ENCODE measurements at regions not wholly inside any gene's neighbourhood (a gene's known extent, or its start where the extent isn't known, plus 50 kb on each side); places are given as distances from the start of the nearest gene placed in this dataset.

- H3K4me3 ChIP-seq = no peak overlapping the region
- no peaks in the 10 kb centered on the region for H3K36me3 ChIP-seq
- no peak for TF ChIP-seq CTCF (IDR thresholded peaks at IDR 0.05)
- DNase-seq = no peak
- no peaks in the 10 kb centered on the region for H3K27me3 ChIP-seq
- H3K4me1 ChIP-seq = no peaks in the 10 kb centered on the region
- peaks cover 0 to 11% (median 0%) of the 10 kb centered on the region in 11 donors for H3K9me3 ChIP-seq
- no peak overlapping the region for H3K27ac ChIP-seq
- ATAC-seq = no peak
- intact Hi-C loops (cut with DNase I) = no loop called here
Measured at GRCh38 chr5:21593261-21593660, 1259.9 kb downstream of the CDH12 start.

- 58 to 63% methylated on average over 3 of the region's 3 CpGs for WGBS, 2 donors
- H3K27ac ChIP-seq = no peak overlapping the region
Measured at GRCh38 chr5:21581508-21581907, 1271.6 kb downstream of the CDH12 start.

GRCh38 chr5:21574961-21575360 lies 1278.2 kb downstream of the CDH12 start:
- Histone ChIP-seq H3K27me3 (no peaks in the 10 kb centered on the region), H3K9me3 (peaks cover 0 to 3% (median 0%) of the 10 kb centered on the region in 11 donors), H3K27ac (no peak overlapping the region), H3K36me3 (no peaks in the 10 kb centered on the region), H3K4me3 (no peak overlapping the region), H3K4me1 (no peaks in the 10 kb centered on the region)
- 72 to 80% methylated on average over 4 of the region's 4 CpGs for WGBS, 2 donors
- intact Hi-C loops (cut with DNase I) = no loop called here
- TF ChIP-seq CTCF (IDR thresholded peaks at IDR 0.05) = no peak
- ATAC-seq (no peak), DNase-seq (no peak)

More at GRCh38 chr5:21581508-21581907, 1271.6 kb downstream of the CDH12 start:
- no peaks in the 10 kb centered on the region for H3K27me3 ChIP-seq
- TF ChIP-seq CTCF (IDR thresholded peaks at IDR 0.05) = no peak
- H3K36me3 ChIP-seq = peaks cover 0 to 6% (median 0%) of the 10 kb centered on the region in 9 donors
- DNase-seq (no peak), ATAC-seq (no peak)
- H3K4me1 ChIP-seq = no peaks in the 10 kb centered on the region
- H3K9me3 ChIP-seq = peaks cover 0 to 3% (median 0%) of the 10 kb centered on the region in 11 donors
- intact Hi-C loops (cut with DNase I) = no loop called here
- no peak overlapping the region for H3K4me3 ChIP-seq

- peak overlapping the region in 5 of 10 donors; percentile 2 to 13 (median 3) for H3K4me3 ChIP-seq
- 52 to 62% methylated on average over 4 of the region's 4 CpGs for WGBS, 2 donors
- no peak for DNase-seq
- H3K27me3 ChIP-seq = no peaks in the 10 kb centered on the region
- no peaks in the 10 kb centered on the region for H3K36me3 ChIP-seq
- TF ChIP-seq CTCF (IDR thresholded peaks at IDR 0.05) = no peak
- peaks cover 0 to 3% (median 0%) of the 10 kb centered on the region in 11 donors for H3K9me3 ChIP-seq
- intact Hi-C loops (cut with DNase I) = no loop called here
- H3K27ac ChIP-seq = no peak overlapping the region
- H3K4me1 ChIP-seq = no peaks in the 10 kb centered on the region
- peak in 3 of 8 donors; percentile 37 to 71 (median 56) for ATAC-seq
Measured at GRCh38 chr5:21574438-21574837, 1278.7 kb downstream of the CDH12 start.
